ENCODE measurements at regions not wholly inside any gene's neighbourhood (a gene's known extent, or its start where the extent isn't known, plus 50 kb on each side); places are given as distances from the start of the nearest gene placed in this dataset.

DNA sequence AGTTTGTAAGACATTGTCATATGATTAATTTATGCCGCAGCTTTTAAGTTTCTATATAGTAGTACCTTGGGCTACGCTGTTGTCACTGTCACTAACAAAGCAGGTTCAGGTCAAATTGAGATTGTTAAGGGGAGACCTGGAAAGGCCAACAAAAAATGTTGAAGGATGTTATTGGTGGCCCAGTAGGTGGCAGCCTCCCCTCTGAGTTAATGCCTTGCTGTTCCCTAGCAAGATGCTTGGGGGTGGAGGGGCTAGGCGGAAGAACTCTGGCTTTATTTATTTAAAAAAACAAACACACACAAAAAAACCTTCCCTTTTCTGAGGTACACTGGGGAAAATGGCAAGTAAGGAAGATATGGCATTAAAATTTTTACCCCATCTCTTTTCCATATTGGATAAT lies 128.3 kb upstream of the ATP5MC3 start:
- Histone ChIP-seq H3K27ac (no peak overlapping the region), H3K4me3 (no peak overlapping the region), H3K4me1 (no peaks in the 10 kb centered on the region), H3K4me2 (no peak overlapping the region), H3K9me3 (no peaks in the 10 kb centered on the region)
- TF ChIP-seq ZNF302 (CRISPR knock-in tag; IDR thresholded peaks at IDR 0.05), result no peak
- TF ChIP-seq, protein P1, sequence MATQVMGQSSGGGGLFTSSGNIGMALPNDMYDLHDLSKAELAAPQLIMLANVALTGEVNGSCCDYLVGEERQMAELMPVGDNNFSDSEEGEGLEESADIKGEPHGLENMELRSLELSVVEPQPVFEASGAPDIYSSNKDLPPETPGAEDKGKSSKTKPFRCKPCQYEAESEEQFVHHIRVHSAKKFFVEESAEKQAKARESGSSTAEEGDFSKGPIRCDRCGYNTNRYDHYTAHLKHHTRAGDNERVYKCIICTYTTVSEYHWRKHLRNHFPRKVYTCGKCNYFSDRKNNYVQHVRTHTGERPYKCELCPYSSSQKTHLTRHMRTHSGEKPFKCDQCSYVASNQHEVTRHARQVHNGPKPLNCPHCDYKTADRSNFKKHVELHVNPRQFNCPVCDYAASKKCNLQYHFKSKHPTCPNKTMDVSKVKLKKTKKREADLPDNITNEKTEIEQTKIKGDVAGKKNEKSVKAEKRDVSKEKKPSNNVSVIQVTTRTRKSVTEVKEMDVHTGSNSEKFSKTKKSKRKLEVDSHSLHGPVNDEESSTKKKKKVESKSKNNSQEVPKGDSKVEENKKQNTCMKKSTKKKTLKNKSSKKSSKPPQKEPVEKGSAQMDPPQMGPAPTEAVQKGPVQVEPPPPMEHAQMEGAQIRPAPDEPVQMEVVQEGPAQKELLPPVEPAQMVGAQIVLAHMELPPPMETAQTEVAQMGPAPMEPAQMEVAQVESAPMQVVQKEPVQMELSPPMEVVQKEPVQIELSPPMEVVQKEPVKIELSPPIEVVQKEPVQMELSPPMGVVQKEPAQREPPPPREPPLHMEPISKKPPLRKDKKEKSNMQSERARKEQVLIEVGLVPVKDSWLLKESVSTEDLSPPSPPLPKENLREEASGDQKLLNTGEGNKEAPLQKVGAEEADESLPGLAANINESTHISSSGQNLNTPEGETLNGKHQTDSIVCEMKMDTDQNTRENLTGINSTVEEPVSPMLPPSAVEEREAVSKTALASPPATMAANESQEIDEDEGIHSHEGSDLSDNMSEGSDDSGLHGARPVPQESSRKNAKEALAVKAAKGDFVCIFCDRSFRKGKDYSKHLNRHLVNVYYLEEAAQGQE (IDR thresholded peaks at IDR 0.05), result no peak
- TF ChIP-seq, protein P2, sequence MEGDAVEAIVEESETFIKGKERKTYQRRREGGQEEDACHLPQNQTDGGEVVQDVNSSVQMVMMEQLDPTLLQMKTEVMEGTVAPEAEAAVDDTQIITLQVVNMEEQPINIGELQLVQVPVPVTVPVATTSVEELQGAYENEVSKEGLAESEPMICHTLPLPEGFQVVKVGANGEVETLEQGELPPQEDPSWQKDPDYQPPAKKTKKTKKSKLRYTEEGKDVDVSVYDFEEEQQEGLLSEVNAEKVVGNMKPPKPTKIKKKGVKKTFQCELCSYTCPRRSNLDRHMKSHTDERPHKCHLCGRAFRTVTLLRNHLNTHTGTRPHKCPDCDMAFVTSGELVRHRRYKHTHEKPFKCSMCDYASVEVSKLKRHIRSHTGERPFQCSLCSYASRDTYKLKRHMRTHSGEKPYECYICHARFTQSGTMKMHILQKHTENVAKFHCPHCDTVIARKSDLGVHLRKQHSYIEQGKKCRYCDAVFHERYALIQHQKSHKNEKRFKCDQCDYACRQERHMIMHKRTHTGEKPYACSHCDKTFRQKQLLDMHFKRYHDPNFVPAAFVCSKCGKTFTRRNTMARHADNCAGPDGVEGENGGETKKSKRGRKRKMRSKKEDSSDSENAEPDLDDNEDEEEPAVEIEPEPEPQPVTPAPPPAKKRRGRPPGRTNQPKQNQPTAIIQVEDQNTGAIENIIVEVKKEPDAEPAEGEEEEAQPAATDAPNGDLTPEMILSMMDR (IDR thresholded peaks at IDR 0.05), result peak; percentile 49
- TF ChIP-seq SMC3 (IDR thresholded peaks at IDR 0.05), result 0 out of 3 replicates have a peak, but pooled peaks have one; percentile 30
- TF ChIP-seq RAD21 (conservative IDR thresholded peaks at IDR 0.05 in 1 of 2, IDR thresholded peaks at IDR 0.05 in 1 of 2), result peak; percentile 42 to 59; a peak in 4 of 5 replicates
- 9% methylated on average over 3 of the region's 3 CpGs for WGBS (ENCODE audit: missing lambda C conversion rate)
- ATAC-seq (peak; percentile 68 to 88; a peak in 4 of 6 replicates), FAIRE-seq (no peak), DNase-seq (ENCODE audit: low read depth in 1 of 2, low spot score in 1 of 2) (peak; percentile 22 to 53)
- POLR2A ChIA-PET, result no interaction called here
- CTCF ChIA-PET, result interaction anchor here (0.6 kb wide), 1 partner anchor 590 kb away, joined by 3 read pairs; no protein-coding TSS in a partner anchor

DNA sequence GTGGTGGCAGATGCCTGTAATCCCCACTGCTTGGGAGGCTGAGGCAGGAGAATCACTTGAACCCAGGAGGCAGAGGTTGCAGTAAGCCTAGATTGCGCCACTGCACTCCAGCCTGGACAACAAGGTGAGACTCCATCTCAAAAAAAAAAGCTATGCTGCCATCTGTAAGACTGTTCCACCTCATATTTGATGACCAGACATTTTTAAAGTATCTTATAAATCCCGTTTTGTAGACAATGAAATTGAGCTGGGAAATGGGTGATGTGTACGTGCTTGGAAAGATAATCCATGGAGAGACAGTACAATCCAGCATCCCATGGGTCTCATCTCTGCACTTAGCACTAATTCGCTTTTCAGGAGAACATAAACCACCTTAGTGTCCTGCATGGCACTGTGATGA lies 126.5 kb upstream of the ATP5MC3 start:
- ChIA-PET POLR2A (no interaction called here), CTCF (interaction anchor here (1.4 kb wide), 1 partner anchor 28 kb away, joined by 4 read pairs; no protein-coding TSS in a partner anchor)
- Histone ChIP-seq H3K4me3 (no peak overlapping the region), H3K4me2 (no peak overlapping the region), H3K27ac (no peak overlapping the region), H3K4me1 (no peaks in the 10 kb centered on the region), H3K9me3 (no peaks in the 10 kb centered on the region)
- WGBS (ENCODE audit: missing lambda C conversion rate), result 3% methylated on average over 4 of the region's 4 CpGs
- ATAC-seq, result no peak
- TF ChIP-seq EP300 (IDR thresholded peaks at IDR 0.05) (no peak), KDM5A (IDR thresholded peaks at IDR 0.05) (no peak), MAFK (IDR thresholded peaks at IDR 0.05; ENCODE audit: partially characterized antibody) (peak; percentile 71), NPAS2 (CRISPR knock-in tag; IDR thresholded peaks at IDR 0.05; ENCODE audit: borderline replicate concordance) (no peak)
- TF ChIP-seq, protein P1 (IDR thresholded peaks at IDR 0.05), result no peak
- no peak for FAIRE-seq
- DNase-seq (ENCODE audit: low read depth in 1 of 2, low spot score in 1 of 2), result no peak

DNA sequence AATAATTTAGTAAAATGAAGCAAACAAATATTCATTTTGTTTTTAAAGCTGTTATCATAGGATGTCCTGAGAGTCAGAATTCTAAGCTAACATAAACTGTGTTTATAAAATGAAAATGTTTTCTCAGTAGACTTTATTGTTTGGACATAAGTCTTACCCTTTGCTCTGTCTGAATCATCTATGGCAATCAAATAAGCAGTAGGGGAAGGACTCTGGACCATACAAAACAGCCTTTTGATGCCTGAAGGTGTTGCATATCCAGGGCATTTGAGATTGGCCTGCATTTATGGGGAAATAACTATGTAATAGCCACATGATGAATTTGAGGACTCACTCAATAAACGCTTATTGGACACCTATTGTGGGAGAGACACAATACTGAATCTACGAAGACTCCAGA lies 123.0 kb upstream of the ATP5MC3 start:
- 24% methylated on average over 2 of the region's 2 CpGs for WGBS (ENCODE audit: missing lambda C conversion rate)
- CTCF ChIA-PET, result no interaction called here
- FAIRE-seq (no peak), DNase-seq (ENCODE audit: low read depth in 1 of 2, low spot score in 1 of 2) (no peak), ATAC-seq (no peak)
- POLR2A ChIA-PET, result no interaction called here
- Histone ChIP-seq H3K27ac (no peak overlapping the region), H3K9me3 (no peaks in the 10 kb centered on the region), H3K4me2 (no peak overlapping the region), H3K4me3 (no peak overlapping the region), H3K4me1 (no peaks in the 10 kb centered on the region)
- TF ChIP-seq EHF (CRISPR knock-in tag; IDR thresholded peaks at IDR 0.05), result no peak
- TF ChIP-seq JUNB (IDR thresholded peaks at IDR 0.05), result no peak
- TF ChIP-seq, protein P3, sequence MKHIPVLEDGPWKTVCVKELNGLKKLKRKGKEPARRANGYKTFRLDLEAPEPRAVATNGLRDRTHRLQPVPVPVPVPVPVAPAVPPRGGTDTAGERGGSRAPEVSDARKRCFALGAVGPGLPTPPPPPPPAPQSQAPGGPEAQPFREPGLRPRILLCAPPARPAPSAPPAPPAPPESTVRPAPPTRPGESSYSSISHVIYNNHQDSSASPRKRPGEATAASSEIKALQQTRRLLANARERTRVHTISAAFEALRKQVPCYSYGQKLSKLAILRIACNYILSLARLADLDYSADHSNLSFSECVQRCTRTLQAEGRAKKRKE (CRISPR knock-in tag; IDR thresholded peaks at IDR 0.05; ENCODE audit: low read depth), result no peak
- no peak for TF ChIP-seq MAFK (IDR thresholded peaks at IDR 0.05; ENCODE audit: partially characterized antibody)
